Suprapubic skin (tissue), 4 donors: ENCODE measurements at regions not wholly inside any gene's neighbourhood (a gene's known extent, or its start where the extent isn't known, plus 50 kb on each side); places are given as distances from the start of the nearest gene placed in this dataset.

ENCODE experiments used
- CTCF ChIP-seq, 2 donors: fragments of 200-600 bp in 1 of 2; fragments of 450-650 bp in 1 of 2; sonication (generic) in 1 of 2; IDR thresholded peaks; one replicate each; pipeline ENCODE4 v1.5.1; 2016 to 2019; ENCODE audit warnings: antibody characterized with exemption in 2 of 2, mild to moderate bottlenecking in 1 of 2, moderate library complexity in 1 of 2
- EP300 ChIP-seq: sonication (generic); formaldehyde crosslinking; IDR thresholded peaks from one replicate; pipeline ENCODE4 v1.6.1; 2017; ENCODE audit warnings: antibody characterized with exemption
- POLR2A ChIP-seq, 2 donors: fragments of 450-650 bp; IDR thresholded peaks; one replicate each; pipeline ENCODE4 v1.6.1; 2017; ENCODE audit warnings: antibody characterized with exemption in 2 of 2, mild to moderate bottlenecking in 2 of 2, moderate library complexity in 2 of 2
- POLR2AphosphoS5 ChIP-seq, 3 donors: sonication (generic); formaldehyde crosslinking; IDR thresholded peaks; one replicate each; pipeline ENCODE4 v1.6.1; 2017; ENCODE audit warnings: antibody characterized with exemption in 3 of 3

- no peak for TF ChIP-seq CTCF (IDR thresholded peaks at IDR 0.05)
- no peak for TF ChIP-seq EP300
- TF ChIP-seq POLR2A (IDR thresholded peaks at IDR 0.05), result no peak
- no peak for TF ChIP-seq POLR2AphosphoS5 (IDR thresholded peaks at IDR 0.05)
Measured at GRCh38 chr4:84413480-84413879, 85.6 kb downstream of the NKX6-1 start.
